B cell (primary cell): ENCODE measurements at regions not wholly inside any gene's neighbourhood (a gene's known extent, or its start where the extent isn't known, plus 50 kb on each side); places are given as distances from the start of the nearest gene placed in this dataset.

Experiments
- ATAC-seq: fragments of 200-7000 bp; cut with Tn5 transposase; one replicate; pipeline ENCODE4 v1.10.0; 2021; ENCODE audit warnings: low read depth, mild to moderate bottlenecking, moderate number of reproducible peaks, moderate library complexity
- CTCF ChIA-PET: fragments of 350-600 bp; sonication (Branson Sonifier 250); formaldehyde crosslinking; loops from one replicate; lab custom pipeline; 2021; ENCODE audit warnings: antibody characterized with exemption, inconsistent platforms; lab: Charles Lee
- POLR2A ChIA-PET: fragments of 350-600 bp; sonication (Branson Sonifier 250); formaldehyde crosslinking; loops from one replicate; lab custom pipeline; 2021; ENCODE audit warnings: antibody characterized with exemption; lab: Charles Lee
- DNase-seq: peaks from one replicate; pipeline ENCODE4 v3.0.0; 2013
- H2AFZ ChIP-seq: 2 replicates; pipeline ENCODE4 v1.6.1; 2012; ENCODE audit warnings: mild to moderate bottlenecking, low read depth, low read length; ENCODE audit not compliant: insufficient read depth, poor library complexity, severe bottlenecking
- H3K27ac ChIP-seq, 2 donors: 1 replicate in 1 of 2; 2 replicates in 1 of 2; pipeline ENCODE4 v1.5.1; 2012 to 2013; ENCODE audit warnings: low read length in 2 of 2, mild to moderate bottlenecking in 2 of 2, moderate library complexity in 1 of 2
- H3K27me3 ChIP-seq, 4 experiments: fragments of 200-600 bp in 1 of 4; sonication (generic) in 1 of 4; replicated peaks in 1 of 4; 1 replicate in 2 of 4; 2 replicates in 2 of 4; pipeline versions ENCODE4 v1.6.1 to v1.7.0; 2013 to 2016; ENCODE audit warnings: low read length in 3 of 4, mild to moderate bottlenecking in 2 of 4, mixed read lengths in 1 of 4, moderate library complexity in 1 of 4; ENCODE audit not compliant: insufficient read depth in 4 of 4, control insufficient read depth in 3 of 4; ENCODE audit errors: control extremely low read depth in 1 of 4
- H3K36me3 ChIP-seq, 2 experiments: replicated peaks in 1 of 2; 1 replicate in 1 of 2; 2 replicates in 1 of 2; pipeline versions ENCODE4 v1.6.1 to v1.7.1; 2013; ENCODE audit warnings: low read length in 1 of 2; ENCODE audit not compliant: insufficient read depth in 2 of 2, control insufficient read depth in 1 of 2; ENCODE audit errors: control extremely low read depth in 1 of 2, extremely low read depth in 1 of 2
- H3K4me1 ChIP-seq, 2 donors: fragments of 200-600 bp in 1 of 2; sonication (generic) in 1 of 2; 1 replicate in 1 of 2; 2 replicates in 1 of 2; pipeline versions ENCODE4 v1.5.1 to v1.6.1; 2013 to 2017; ENCODE audit warnings: low read length in 2 of 2; ENCODE audit not compliant: control insufficient read depth in 2 of 2, insufficient read depth in 2 of 2
- H3K4me2 ChIP-seq: replicated peaks from 2 replicates; pipeline ENCODE3; 2012; ENCODE audit warnings: mild to moderate bottlenecking, low read depth, low read length; ENCODE audit not compliant: poor library complexity, severe bottlenecking
- H3K4me3 ChIP-seq, 5 experiments: fragments of 200-600 bp in 1 of 5; sonication (generic) in 1 of 5; 1 replicate in 3 of 5; 2 replicates in 2 of 5; pipeline versions ENCODE4 v1.5.1 to v1.7.0; 2011 to 2016; ENCODE audit warnings: low read length in 4 of 5, mild to moderate bottlenecking in 4 of 5, low read depth in 2 of 5, control low read depth in 1 of 5, moderate library complexity in 1 of 5; ENCODE audit not compliant: insufficient read depth in 1 of 5; ENCODE audit errors: control extremely low read depth in 1 of 5, extremely low read depth in 1 of 5
- H3K79me2 ChIP-seq: fragments of 200-600 bp; sonication (generic); one replicate; pipeline ENCODE4 v1.6.0; 2016; ENCODE audit warnings: low read length; ENCODE audit not compliant: control insufficient read depth, insufficient read depth
- H3K9ac ChIP-seq: fragments of 200-600 bp; sonication (generic); 2 replicates; pipeline ENCODE4 v1.6.1; 2017; ENCODE audit warnings: mild to moderate bottlenecking, low read length, moderate library complexity
- H3K9me3 ChIP-seq, 3 donors: one replicate each; pipeline versions ENCODE4 v1.6.1 to v1.7.1; 2013; ENCODE audit warnings: low read length in 2 of 3; ENCODE audit not compliant: control insufficient read depth in 2 of 3, insufficient read depth in 1 of 3; ENCODE audit errors: control extremely low read depth in 1 of 3
- H4K20me1 ChIP-seq: 2 replicates; pipeline ENCODE4 v1.6.0; 2012; ENCODE audit warnings: mild to moderate bottlenecking, low read length; ENCODE audit not compliant: insufficient read depth, control insufficient read depth, poor library complexity, severe bottlenecking
- H3K27ac Mint-ChIP-seq: one replicate; pipeline ENCODE4 v1.8.0; 2021; ENCODE audit warnings: mixed read lengths
- H3K27me3 Mint-ChIP-seq: one replicate; pipeline ENCODE4 v1.8.0; 2021; ENCODE audit warnings: mixed read lengths
- H3K4me1 Mint-ChIP-seq: one replicate; pipeline ENCODE4 v1.8.0; 2021; ENCODE audit warnings: mixed read lengths
- H3K4me3 Mint-ChIP-seq: one replicate; pipeline ENCODE4 v1.8.0; 2021; ENCODE audit warnings: mixed read lengths
- H3K9me3 Mint-ChIP-seq: one replicate; pipeline ENCODE4 v1.8.0; 2022; ENCODE audit warnings: mixed read lengths; ENCODE audit not compliant: insufficient read depth
- CTCF ChIP-seq: fragments of 200-600 bp; IDR thresholded peaks from one replicate; pipeline ENCODE4 v1.8.0; 2022; ENCODE audit warnings: antibody characterized with exemption, mild to moderate bottlenecking
- EZH2 ChIP-seq: IDR thresholded peaks from 2 replicates; pipeline ENCODE4 v1.6.1; 2012; ENCODE audit warnings: borderline replicate concordance, low read depth, mild to moderate bottlenecking, moderate library complexity, low read length; ENCODE audit not compliant: insufficient read depth, poor library complexity, severe bottlenecking
- WGBS: methylation state at CpG from one replicate; pipeline ENCODE4 v1.1.5; 2013; ENCODE audit warnings: missing lambda C conversion rate; ENCODE audit not compliant: insufficient coverage; 5-methylcytosine and 5-hydroxymethylcytosine counted together
- intact Hi-C: fragments of 100-400 bp; cut with micrococcal nuclease; formaldehyde crosslinking; loops from one replicate; pipeline ENCODE4 v1.10.0; 2022

GRCh38 chr20:60288945-60289344, 330.7 kb downstream of the CDH26 start:
- no peaks in the 10 kb centered on the region for H4K20me1 ChIP-seq
- peaks cover 1 to 30% (median 18%) of the 10 kb centered on the region in 3 donors for H3K9me3 ChIP-seq
- H2AFZ ChIP-seq = no peak overlapping the region
- Mint-ChIP-seq H3K9me3 (peaks cover 7% of the 10 kb centered on the region), H3K4me1 (no peaks in the 10 kb centered on the region), H3K27me3 (no peaks in the 10 kb centered on the region), H3K4me3 (no peak overlapping the region), H3K27ac (no peak overlapping the region)
- TF ChIP-seq EZH2 (no peak), CTCF (no peak)
- H3K4me1 ChIP-seq = no peaks in the 10 kb centered on the region
- no peaks in the 10 kb centered on the region for H3K36me3 ChIP-seq
- no peak overlapping the region for H3K27ac ChIP-seq
- H3K4me3 ChIP-seq = no peak overlapping the region
- WGBS = no CpG with 5 or more reads among the region's 2 CpGs
- H3K79me2 ChIP-seq = no peaks in the 10 kb centered on the region
- no peak overlapping the region for H3K9ac ChIP-seq
- intact Hi-C loops = no loop called here
- no peaks in the 10 kb centered on the region for H3K27me3 ChIP-seq
- DNase-seq (no peak), ATAC-seq (no peak)
- H3K4me2 ChIP-seq = no peak overlapping the region
- CTCF ChIA-PET = no interaction called here
- POLR2A ChIA-PET = no interaction called here

GRCh38 chr20:60292001-60292520, 333.8 kb downstream of the CDH26 start:
- ChIA-PET CTCF (no interaction called here), POLR2A (no interaction called here)
- H3K4me3 ChIP-seq = no peak overlapping the region
- no peak overlapping the region for H3K27ac Mint-ChIP-seq
- WGBS = 51% methylated on average over 4 of the region's 5 CpGs
- H3K4me3 Mint-ChIP-seq = no peak overlapping the region
- H3K4me1 ChIP-seq = no peaks in the 10 kb centered on the region
- no peaks in the 10 kb centered on the region for H3K27me3 ChIP-seq
- ATAC-seq = no peak
- no peaks in the 10 kb centered on the region for H3K4me1 Mint-ChIP-seq
- no peak overlapping the region for H3K4me2 ChIP-seq
- H4K20me1 ChIP-seq = no peaks in the 10 kb centered on the region
- H3K9me3 ChIP-seq = peaks cover 0 to 35% (median 13%) of the 10 kb centered on the region in 3 donors
- no peak overlapping the region for H2AFZ ChIP-seq
- TF ChIP-seq EZH2 (no peak), CTCF (no peak)
- DNase-seq = no peak
- H3K36me3 ChIP-seq = no peaks in the 10 kb centered on the region
- no peak overlapping the region for H3K27ac ChIP-seq
- H3K9me3 Mint-ChIP-seq = peaks cover 7% of the 10 kb centered on the region
- H3K79me2 ChIP-seq = no peaks in the 10 kb centered on the region
- H3K27me3 Mint-ChIP-seq = no peaks in the 10 kb centered on the region
- intact Hi-C loops = no loop called here
- H3K9ac ChIP-seq = no peak overlapping the region
